HG03045 (cell line): ENCODE measurements at regions not wholly inside any gene's neighbourhood (a gene's known extent, or its start where the extent isn't known, plus 50 kb on each side); places are given as distances from the start of the nearest gene placed in this dataset.

Source experiments
- ATAC-seq: cut with Tn5 transposase; IDR thresholded peaks from one replicate; pipeline ENCODE4 v1.9.1; 2021; ENCODE audit warnings: mild to moderate bottlenecking, moderate library complexity; ENCODE audit not compliant: unreplicated experiment

- no peak for ATAC-seq
These were observed 86.3 kb downstream of the HS3ST1 start for GRCh38 chr4:11342401-11342800.

- ATAC-seq = no peak
These were observed 87.2 kb downstream of the HS3ST1 start for GRCh38 chr4:11341337-11342043.

DNA sequence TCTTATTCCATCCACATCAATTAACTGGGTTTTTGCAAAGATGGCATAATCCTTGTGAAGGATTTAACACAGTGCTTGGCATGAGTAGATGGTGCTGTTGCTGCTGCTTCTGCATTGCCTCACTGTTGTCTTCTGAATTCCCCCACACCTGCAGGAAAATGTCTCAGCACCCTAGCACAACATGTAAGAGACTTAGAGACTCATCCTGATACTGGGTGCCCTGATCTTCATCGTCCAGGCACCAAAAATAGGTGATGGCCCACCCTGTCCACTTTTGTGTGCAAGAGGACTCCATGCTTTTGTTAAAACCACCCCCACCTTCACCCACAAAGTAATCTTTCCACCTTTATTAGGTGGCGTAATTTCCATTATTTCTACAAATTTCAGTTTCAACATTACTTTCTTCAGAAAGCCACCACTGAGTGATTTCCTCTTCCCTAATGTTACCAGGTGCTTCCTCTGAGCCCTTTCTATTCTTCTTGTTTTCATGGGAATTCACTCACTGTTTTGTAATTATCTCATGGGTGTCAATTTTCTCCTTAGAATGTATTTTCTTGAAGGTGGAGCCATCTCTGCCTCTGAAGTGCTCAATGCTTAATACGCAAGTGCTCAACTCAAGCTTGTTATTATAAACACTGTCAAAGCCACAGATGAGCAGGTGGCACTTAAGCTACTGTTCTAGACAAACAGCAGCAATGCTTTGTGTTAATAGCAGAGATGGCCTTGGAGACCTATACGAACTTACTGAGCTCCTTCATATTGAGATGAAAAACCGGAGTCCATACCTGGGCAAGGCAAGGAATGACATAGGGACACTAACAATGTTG is 89.5 kb downstream of the HS3ST1 start:
- ATAC-seq = no peak

DNA sequence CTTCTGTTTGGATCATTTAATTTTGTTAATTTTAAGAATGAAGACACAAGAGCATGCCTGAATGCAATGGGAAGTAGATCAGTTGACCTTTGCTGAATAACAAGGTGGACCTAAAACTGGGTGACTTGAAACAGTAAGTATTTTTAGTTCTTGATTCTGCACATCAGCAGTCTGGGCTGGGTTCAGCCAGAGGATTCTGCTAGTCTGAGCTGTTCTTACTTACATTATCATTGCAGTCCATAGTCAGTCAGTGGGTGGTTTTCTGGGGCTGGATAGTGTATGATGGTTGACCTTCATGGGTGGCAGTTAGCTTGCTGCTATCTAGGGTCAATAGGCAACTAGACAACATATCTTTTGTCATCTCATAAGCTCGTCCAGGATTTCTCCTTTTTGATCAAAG is 91.4 kb downstream of the HS3ST1 start:
- ATAC-seq = no peak

GRCh38 chr4:11336435-11336834 is 92.3 kb downstream of the HS3ST1 start:
- ATAC-seq = no peak

DNA sequence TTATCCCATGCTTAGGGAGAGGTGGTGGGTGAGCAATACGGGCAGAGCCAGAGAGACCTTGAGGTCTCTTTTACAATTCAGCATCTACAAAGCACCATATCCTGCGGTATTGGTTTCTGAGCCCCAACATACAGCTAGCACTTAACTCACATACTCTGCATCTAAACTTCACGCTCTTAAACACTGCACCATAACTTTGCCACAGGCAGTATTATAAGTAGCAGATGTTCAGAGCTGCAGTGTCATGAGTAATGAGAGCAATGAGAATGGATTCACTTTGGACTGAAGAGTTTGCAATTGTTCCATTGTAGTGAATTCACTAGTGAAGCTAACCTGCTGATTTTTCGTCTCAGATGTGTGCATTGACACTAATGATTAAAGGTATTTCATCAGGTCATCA is 93.8 kb downstream of the HS3ST1 start:
- ATAC-seq = no peak

DNA sequence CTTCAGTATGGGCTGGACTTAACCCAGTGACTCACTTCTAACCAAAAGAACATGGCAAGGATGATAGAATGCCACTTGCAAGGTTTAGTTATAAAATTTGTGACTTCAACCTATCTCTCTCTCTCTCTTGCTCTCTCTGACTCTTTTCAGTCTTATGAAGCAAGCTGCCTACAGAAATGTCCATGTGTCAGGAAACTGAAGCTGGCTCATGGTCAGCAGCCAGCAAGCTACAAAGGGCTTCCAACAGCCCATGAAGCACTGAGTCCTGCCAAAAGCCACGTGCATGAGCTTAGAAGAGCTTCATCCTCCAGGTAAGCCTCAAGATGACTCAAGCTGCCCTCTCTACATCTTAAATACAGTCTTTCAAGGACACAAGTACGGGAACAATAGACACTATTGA is 100.3 kb downstream of the HS3ST1 start:
- ATAC-seq = no peak

- no peak for ATAC-seq
These were observed 102.7 kb downstream of the HS3ST1 start for GRCh38 chr4:11326021-11326420.

DNA sequence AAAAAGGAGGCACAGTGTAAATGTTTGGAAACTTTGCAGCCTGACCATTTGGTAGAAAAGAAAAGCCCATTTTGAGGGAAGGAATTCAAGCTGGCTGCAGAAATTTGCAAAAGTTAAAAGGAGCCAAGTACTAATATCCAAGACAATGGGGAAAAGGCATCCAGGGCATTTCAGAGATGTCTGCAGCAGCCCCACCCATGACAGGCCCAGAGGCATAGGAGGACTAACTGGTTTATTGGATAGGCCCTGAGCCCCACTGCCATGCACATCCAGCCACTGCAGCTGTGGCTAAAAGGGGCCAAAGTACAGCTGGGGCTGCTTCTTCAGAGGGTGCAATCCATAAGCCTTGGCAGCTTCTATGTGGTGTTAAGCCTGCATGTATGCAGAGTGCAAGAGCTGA is 104.9 kb downstream of the HS3ST1 start:
- ATAC-seq = no peak

DNA sequence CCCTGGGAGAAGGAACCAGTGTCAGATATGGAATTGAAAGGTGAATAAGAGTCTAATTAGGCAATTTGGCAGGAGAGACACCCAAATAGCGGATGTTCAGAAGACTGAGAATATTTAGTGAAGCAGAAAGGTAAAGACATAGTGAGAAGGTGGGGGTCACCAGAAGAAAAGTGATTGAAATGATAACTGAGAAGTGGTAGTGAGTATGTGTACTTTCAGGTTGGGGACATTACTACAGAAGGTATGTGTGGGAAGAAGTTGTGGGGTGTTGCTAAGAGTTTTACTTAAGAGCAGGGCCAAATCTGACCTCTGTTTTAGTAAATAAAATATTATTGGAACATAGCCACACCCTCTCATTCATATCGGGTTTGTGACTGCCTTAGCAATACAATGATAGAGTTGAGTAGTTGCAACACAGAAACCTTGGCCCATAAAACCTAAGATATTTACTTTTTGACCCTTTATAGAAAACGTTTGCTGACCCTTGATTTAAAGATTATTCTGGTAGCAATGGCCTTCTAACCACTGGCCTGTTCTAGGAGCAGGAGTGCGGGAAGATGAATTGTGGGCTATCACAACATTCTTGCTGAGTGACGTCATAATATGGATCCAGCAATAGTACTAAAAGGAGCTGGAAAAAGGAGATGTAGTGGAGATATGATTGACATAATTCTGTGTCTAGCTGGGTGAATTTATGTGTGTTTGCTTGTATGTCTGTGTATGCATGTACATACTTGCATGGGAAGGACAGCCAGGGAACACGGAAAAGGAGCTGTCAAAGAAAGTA is 115.3 kb downstream of the HS3ST1 start:
- no peak for ATAC-seq

DNA sequence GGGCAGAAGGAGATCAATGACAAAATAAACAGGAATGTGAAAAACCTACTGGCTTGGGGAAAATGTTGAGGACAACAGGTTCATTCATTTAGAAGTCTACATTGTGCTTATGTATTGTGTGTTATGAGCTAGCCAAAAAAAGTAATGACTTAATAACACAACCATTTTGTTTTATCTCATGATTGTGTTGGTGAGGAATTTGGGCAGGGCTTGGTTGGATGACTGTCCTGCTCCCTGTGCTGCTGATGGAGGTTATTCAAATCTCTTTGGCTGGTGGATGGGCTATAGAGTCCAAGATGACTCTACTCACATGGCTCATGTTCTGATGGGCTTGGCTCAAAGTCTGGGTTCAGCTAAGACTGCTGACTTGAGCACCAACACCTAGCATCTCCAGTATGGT is 116.3 kb downstream of the HS3ST1 start:
- no peak for ATAC-seq

DNA sequence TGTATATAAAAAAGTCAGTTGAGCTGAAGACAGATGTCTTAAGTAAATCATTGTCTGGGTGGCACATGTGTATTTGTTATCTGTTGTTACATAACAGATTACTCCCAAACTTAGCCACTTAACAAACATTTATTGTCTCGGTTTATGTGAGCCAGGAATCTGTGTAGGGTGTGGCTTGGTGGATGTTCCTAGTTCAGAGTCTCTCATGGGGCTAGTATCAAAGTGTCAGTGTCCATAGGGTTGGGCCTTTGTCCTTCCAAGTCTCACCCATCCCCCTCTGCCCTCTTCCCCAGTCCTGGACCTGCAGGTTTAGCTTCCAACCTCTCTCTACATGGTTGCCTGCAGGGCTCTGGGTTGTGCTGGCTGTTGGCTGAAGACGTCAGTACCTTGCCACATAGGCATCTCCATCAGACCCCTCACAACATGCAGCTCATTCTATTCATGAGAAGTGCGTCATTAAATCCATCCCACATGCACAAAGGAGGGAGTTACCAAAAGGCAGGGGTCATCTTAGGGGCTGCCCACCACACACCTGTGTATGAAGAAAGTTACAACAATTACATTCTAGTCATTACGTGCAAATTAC is 127.5 kb downstream of the HS3ST1 start:
- ATAC-seq = no peak

- ATAC-seq = no peak
These were observed 128.9 kb downstream of the HS3ST1 start for GRCh38 chr4:11299836-11300235.

GRCh38 chr4:11299016-11299415 is 129.7 kb downstream of the HS3ST1 start:
- no peak for ATAC-seq

DNA sequence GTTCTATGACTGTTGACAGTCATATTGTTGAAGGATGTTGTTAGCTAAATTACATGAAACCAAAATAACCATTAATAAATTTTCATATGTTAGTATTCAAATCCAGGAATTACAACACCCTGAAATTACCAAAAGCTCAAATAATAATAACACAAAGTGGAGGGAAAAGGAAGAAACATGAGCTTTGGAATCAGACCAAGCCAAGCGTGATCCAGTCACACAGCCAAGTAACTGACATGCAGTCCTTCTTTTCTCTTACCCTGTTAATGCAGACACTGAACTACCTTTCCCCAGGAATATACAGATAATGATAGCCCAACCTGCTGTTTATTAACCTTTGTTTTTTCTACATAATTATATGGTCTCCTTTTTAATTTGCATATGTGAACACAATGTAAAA is 130.2 kb downstream of the HS3ST1 start:
- ATAC-seq = no peak

GRCh38 chr4:11297627-11298026 is 131.1 kb downstream of the HS3ST1 start:
- no peak for ATAC-seq

- ATAC-seq = no peak
These were observed 131.5 kb downstream of the HS3ST1 start for GRCh38 chr4:11297201-11297600.

GRCh38 chr4:11293866-11294265 is 134.8 kb downstream of the HS3ST1 start:
- ATAC-seq = no peak

DNA sequence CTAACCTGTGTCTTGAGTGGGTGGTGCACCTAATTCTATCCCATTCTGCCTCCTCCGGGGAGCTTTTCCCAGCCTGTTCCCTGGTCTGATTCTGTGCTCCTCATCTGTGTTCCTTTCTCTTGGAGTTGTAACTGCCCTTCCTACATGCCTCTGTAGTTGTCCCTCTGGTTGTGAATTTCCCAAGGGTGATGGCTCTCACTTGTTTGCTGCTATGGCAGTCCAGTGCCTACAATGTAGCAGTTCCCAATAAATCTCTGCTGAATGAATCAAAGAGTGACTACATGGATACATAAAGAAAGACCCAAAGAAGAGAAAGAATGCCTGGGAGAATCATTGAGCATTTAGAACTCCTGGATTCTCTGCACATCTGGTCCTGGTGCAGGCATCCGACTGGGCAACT is 141.6 kb downstream of the HS3ST1 start:
- ATAC-seq = no peak

GRCh38 chr4:11286533-11286932 is 142.2 kb downstream of the HS3ST1 start:
- ATAC-seq = no peak

GRCh38 chr4:11281720-11282119 is 147.0 kb downstream of the HS3ST1 start:
- no peak for ATAC-seq
